ENCODE measurements at regions not wholly inside any gene's neighbourhood (a gene's known extent, or its start where the extent isn't known, plus 50 kb on each side); places are given as distances from the start of the nearest gene placed in this dataset.

DNA sequence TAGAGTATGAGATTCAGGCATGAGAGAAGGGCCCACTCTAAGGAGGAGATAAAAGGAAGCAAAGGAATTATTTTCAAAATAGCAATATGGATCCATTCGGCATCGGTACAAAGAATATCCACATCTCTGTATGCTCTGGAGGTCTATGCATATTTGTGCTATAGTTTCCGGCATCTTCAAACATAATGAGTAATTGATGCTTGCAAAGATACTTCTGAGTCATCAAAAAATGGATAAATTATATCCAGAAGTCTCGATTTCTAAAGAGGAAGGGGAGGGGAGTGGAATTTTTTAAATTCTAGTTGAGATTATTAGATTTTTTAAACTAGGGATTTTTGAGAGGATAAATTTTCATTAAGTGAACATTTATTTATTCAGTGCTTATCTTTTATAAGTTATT, 72.9 kb upstream of the KIAA1217 start:
- H2BK120ac ChIP-seq (ENCODE audit: insufficient read depth, low read length, poor library complexity): no peak overlapping the region
- H3K14ac ChIP-seq (ENCODE audit: low read length): no peak overlapping the region
- H2AK5ac ChIP-seq (ENCODE audit: low read length): no peak overlapping the region
- H2BK5ac ChIP-seq (ENCODE audit: low read depth, low read length, poor library complexity): no peak overlapping the region
- no peak overlapping the region for H4K91ac ChIP-seq (ENCODE audit: low read depth, low read length)
- no peaks in the 10 kb centered on the region for H3K9me3 ChIP-seq (ENCODE audit: insufficient read depth, low read depth, low read length)
- H3K79me2 ChIP-seq (ENCODE audit: control insufficient read depth, insufficient read depth, low read length, poor library complexity): no peaks in the 10 kb centered on the region
- H4K12ac ChIP-seq (ENCODE audit: low read depth, low read length): no peak overlapping the region
- H2BK12ac ChIP-seq (ENCODE audit: low read length): no peak overlapping the region
- H3K27me3 ChIP-seq (ENCODE audit: insufficient read depth, low read length): no peaks in the 10 kb centered on the region
- no peaks in the 10 kb centered on the region for H3K79me1 ChIP-seq (ENCODE audit: low read length)
- H3K4ac ChIP-seq (ENCODE audit: low read depth, low read length): no peak overlapping the region
- H3K18ac ChIP-seq (ENCODE audit: low read length): no peak overlapping the region
- no peak overlapping the region for H3K9ac ChIP-seq (ENCODE audit: low read length)
- H3K36me3 ChIP-seq (ENCODE audit: control insufficient read depth in 1 of 2, insufficient read depth in 2 of 2, low read length in 2 of 2): no peaks in the 10 kb centered on the region
- no peaks in the 10 kb centered on the region for H3K4me1 ChIP-seq (ENCODE audit: control insufficient read depth in 1 of 2, insufficient read depth in 2 of 2, low read length in 2 of 2)
- H3K4me3 ChIP-seq (ENCODE audit: low read depth, low read length): no peak overlapping the region
- H3K4me2 ChIP-seq (ENCODE audit: low read length): no peak overlapping the region
- H4K8ac ChIP-seq (ENCODE audit: low read depth, low read length): no peak overlapping the region
- no CpG with 5 or more reads among the region's 4 CpGs for WGBS (ENCODE audit: extremely low coverage, insufficient coverage, insufficient read length)
- no peak overlapping the region for H3K23ac ChIP-seq (ENCODE audit: low read length)
- no peak for DNase-seq
- H2AFZ ChIP-seq (ENCODE audit: insufficient read depth, low read length, poor library complexity): no peak overlapping the region
- H3K27ac ChIP-seq (ENCODE audit: low read depth, low read length): no peak overlapping the region

- H2AK5ac ChIP-seq (ENCODE audit: low read length): no peak overlapping the region
- no peak overlapping the region for H3K14ac ChIP-seq (ENCODE audit: low read length)
- H3K79me2 ChIP-seq (ENCODE audit: control insufficient read depth, insufficient read depth, low read length, poor library complexity): no peaks in the 10 kb centered on the region
- no peak overlapping the region for H4K8ac ChIP-seq (ENCODE audit: low read depth, low read length)
- H3K4me2 ChIP-seq (ENCODE audit: low read length): no peak overlapping the region
- H3K79me1 ChIP-seq (ENCODE audit: low read length): no peaks in the 10 kb centered on the region
- no peaks in the 10 kb centered on the region for H3K4me1 ChIP-seq (ENCODE audit: control insufficient read depth in 1 of 2, insufficient read depth in 2 of 2, low read length in 2 of 2)
- no peak overlapping the region for H2BK5ac ChIP-seq (ENCODE audit: low read depth, low read length, poor library complexity)
- no peak overlapping the region for H3K4ac ChIP-seq (ENCODE audit: low read depth, low read length)
- no peaks in the 10 kb centered on the region for H3K27me3 ChIP-seq (ENCODE audit: insufficient read depth, low read length)
- no peak overlapping the region for H3K18ac ChIP-seq (ENCODE audit: low read length)
- H3K23ac ChIP-seq (ENCODE audit: low read length): no peak overlapping the region
- no peaks in the 10 kb centered on the region for H3K36me3 ChIP-seq (ENCODE audit: control insufficient read depth in 1 of 2, insufficient read depth in 2 of 2, low read length in 2 of 2)
- no CpG with 5 or more reads among the region's 6 CpGs for WGBS (ENCODE audit: extremely low coverage, insufficient coverage, insufficient read length)
- H4K12ac ChIP-seq (ENCODE audit: low read depth, low read length): no peak overlapping the region
- H3K27ac ChIP-seq (ENCODE audit: low read depth, low read length): no peak overlapping the region
- no peak overlapping the region for H2BK120ac ChIP-seq (ENCODE audit: insufficient read depth, low read length, poor library complexity)
- H2AFZ ChIP-seq (ENCODE audit: insufficient read depth, low read length, poor library complexity): no peak overlapping the region
- DNase-seq: peak; percentile 10 to 67
- no peak overlapping the region for H3K4me3 ChIP-seq (ENCODE audit: low read depth, low read length)
- H2BK12ac ChIP-seq (ENCODE audit: low read length): no peak overlapping the region
- peaks cover 1% of the 10 kb centered on the region for H3K9me3 ChIP-seq (ENCODE audit: insufficient read depth, low read depth, low read length)
- no peak overlapping the region for H4K91ac ChIP-seq (ENCODE audit: low read depth, low read length)
- no peak overlapping the region for H3K9ac ChIP-seq (ENCODE audit: low read length)
Observed at GRCh38 chr10:24147321-24147720, 61.6 kb upstream of the KIAA1217 start.

DNA sequence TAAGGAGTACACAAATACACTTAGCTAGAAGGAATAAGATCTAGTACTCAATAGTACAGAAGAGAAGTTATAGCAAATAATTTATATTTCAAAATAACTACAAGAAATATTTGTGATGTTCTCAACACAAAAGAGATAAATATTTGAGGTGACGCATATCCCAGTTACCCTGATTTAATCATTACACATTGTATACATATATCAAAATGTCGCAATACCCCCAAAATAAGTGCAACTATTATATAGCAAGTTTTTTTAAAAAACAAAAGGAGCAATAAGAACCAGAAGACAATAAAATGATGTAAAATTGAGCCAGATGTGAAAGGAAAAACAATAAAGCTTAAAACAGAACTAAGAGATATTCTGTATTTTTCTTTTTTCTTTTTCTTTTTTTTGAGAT, 59.3 kb upstream of the KIAA1217 start:
- Histone ChIP-seq H4K8ac (ENCODE audit: low read depth, low read length) (no peak overlapping the region), H3K18ac (ENCODE audit: low read length) (no peak overlapping the region), H2AK5ac (ENCODE audit: low read length) (no peak overlapping the region), H2AFZ (ENCODE audit: insufficient read depth, low read length, poor library complexity) (no peak overlapping the region), H3K79me1 (ENCODE audit: low read length) (no peaks in the 10 kb centered on the region), H2BK12ac (ENCODE audit: low read length) (no peak overlapping the region), H3K23ac (ENCODE audit: low read length) (no peak overlapping the region), H3K4me2 (ENCODE audit: low read length) (no peak overlapping the region), H3K9me3 (ENCODE audit: insufficient read depth, low read depth, low read length) (peaks cover 1% of the 10 kb centered on the region), H3K27ac (ENCODE audit: low read depth, low read length) (no peak overlapping the region), H3K4me1 (ENCODE audit: control insufficient read depth in 1 of 2, insufficient read depth in 2 of 2, low read length in 2 of 2) (no peaks in the 10 kb centered on the region), H3K27me3 (ENCODE audit: insufficient read depth, low read length) (no peaks in the 10 kb centered on the region), H3K4me3 (ENCODE audit: low read depth, low read length) (no peak overlapping the region), H3K4ac (ENCODE audit: low read depth, low read length) (no peak overlapping the region), H2BK5ac (ENCODE audit: low read depth, low read length, poor library complexity) (no peak overlapping the region), H4K12ac (ENCODE audit: low read depth, low read length) (no peak overlapping the region), H3K14ac (ENCODE audit: low read length) (no peak overlapping the region), H3K36me3 (ENCODE audit: control insufficient read depth in 1 of 2, insufficient read depth in 2 of 2, low read length in 2 of 2) (no peaks in the 10 kb centered on the region), H4K91ac (ENCODE audit: low read depth, low read length) (no peak overlapping the region), H2BK120ac (ENCODE audit: insufficient read depth, low read length, poor library complexity) (no peak overlapping the region), H3K9ac (ENCODE audit: low read length) (no peak overlapping the region), H3K79me2 (ENCODE audit: control insufficient read depth, insufficient read depth, low read length, poor library complexity) (no peaks in the 10 kb centered on the region)
- WGBS (ENCODE audit: extremely low coverage, insufficient coverage, insufficient read length): no CpG with 5 or more reads among the region's 2 CpGs
- no peak for DNase-seq

- Histone ChIP-seq H4K12ac (ENCODE audit: low read depth, low read length) (no peak overlapping the region), H2BK12ac (ENCODE audit: low read length) (no peak overlapping the region), H3K4me2 (ENCODE audit: low read length) (no peak overlapping the region), H3K9me3 (ENCODE audit: insufficient read depth, low read depth, low read length) (peaks cover 1% of the 10 kb centered on the region), H3K36me3 (ENCODE audit: control insufficient read depth in 1 of 2, insufficient read depth in 2 of 2, low read length in 2 of 2) (no peaks in the 10 kb centered on the region), H3K14ac (ENCODE audit: low read length) (no peak overlapping the region), H3K23ac (ENCODE audit: low read length) (no peak overlapping the region), H2BK5ac (ENCODE audit: low read depth, low read length, poor library complexity) (no peak overlapping the region), H2AFZ (ENCODE audit: insufficient read depth, low read length, poor library complexity) (no peak overlapping the region), H2AK5ac (ENCODE audit: low read length) (no peak overlapping the region), H3K27ac (ENCODE audit: low read depth, low read length) (no peak overlapping the region), H3K9ac (ENCODE audit: low read length) (no peak overlapping the region), H3K18ac (ENCODE audit: low read length) (no peak overlapping the region), H3K4me3 (ENCODE audit: low read depth, low read length) (no peak overlapping the region), H3K4ac (ENCODE audit: low read depth, low read length) (no peak overlapping the region), H2BK120ac (ENCODE audit: insufficient read depth, low read length, poor library complexity) (no peak overlapping the region), H4K91ac (ENCODE audit: low read depth, low read length) (no peak overlapping the region), H3K4me1 (ENCODE audit: control insufficient read depth in 1 of 2, insufficient read depth in 2 of 2, low read length in 2 of 2) (no peaks in the 10 kb centered on the region), H3K79me1 (ENCODE audit: low read length) (no peaks in the 10 kb centered on the region), H4K8ac (ENCODE audit: low read depth, low read length) (no peak overlapping the region), H3K27me3 (ENCODE audit: insufficient read depth, low read length) (no peaks in the 10 kb centered on the region), H3K79me2 (ENCODE audit: control insufficient read depth, insufficient read depth, low read length, poor library complexity) (no peaks in the 10 kb centered on the region)
- WGBS (ENCODE audit: extremely low coverage, insufficient coverage, insufficient read length): no CpG with 5 or more reads among the region's 3 CpGs
- no peak for DNase-seq
Observed at GRCh38 chr10:24150853-24151252, 58.1 kb upstream of the KIAA1217 start.

All from trophoblast cell (in vitro differentiated cells and primary cell).